HG03280 (cell line): ENCODE measurements at regions not wholly inside any gene's neighbourhood (a gene's known extent, or its start where the extent isn't known, plus 50 kb on each side); places are given as distances from the start of the nearest gene placed in this dataset.
"Not testable (repeated sequence)": the region's sequence is repeated elsewhere in the genome, so short reads cannot be mapped to it uniquely, and the experiment has no call there.

Experiments
- ATAC-seq: cut with Tn5 transposase; IDR thresholded peaks from one replicate; pipeline ENCODE4 v1.9.1; 2021; ENCODE audit warnings: mild to moderate bottlenecking, moderate library complexity; ENCODE audit not compliant: unreplicated experiment

DNA sequence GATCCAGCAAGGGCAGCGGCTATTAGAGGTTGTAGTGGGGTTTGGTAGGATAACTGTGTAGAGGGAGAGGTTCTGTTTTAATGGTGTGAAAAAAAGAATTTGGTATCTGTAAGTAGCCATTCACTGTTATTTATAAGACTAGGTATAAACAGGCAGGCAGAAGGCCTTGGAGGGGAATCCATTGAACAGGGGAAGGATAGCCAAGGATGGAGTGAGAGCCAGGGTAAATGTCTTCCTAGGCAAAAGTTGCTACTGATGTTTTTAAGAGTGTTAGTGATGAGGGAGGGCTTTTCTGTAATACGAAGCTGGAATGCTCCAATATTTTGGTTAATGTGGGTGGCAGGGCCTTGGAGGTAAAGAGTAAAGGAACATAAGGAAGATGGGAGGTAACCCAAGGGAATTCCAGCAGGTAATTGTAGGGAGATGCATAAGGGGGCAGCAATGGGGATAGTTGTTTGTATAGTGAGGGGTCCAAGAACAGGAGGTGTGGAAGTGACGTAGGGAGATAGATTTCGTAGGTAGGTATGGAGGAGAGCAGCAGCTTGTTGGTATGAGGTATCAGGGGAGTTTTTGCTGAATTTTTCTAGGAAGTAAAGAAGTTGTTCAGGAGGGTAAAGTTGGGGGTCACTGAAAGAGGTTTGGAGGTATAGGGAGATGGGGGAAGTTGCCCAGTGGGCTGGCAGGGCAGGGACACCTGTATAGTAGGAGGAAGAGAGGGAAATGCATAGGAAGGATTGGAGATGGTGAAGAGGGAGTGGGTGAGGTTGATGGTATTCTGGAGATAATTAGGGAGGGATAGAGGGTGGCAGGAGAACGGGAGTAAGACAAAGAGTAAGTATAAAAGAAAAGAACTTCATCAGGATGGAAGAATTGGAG, 752.4 kb upstream of the ADGRB3 start:
- ATAC-seq: no peak

GRCh38 chr6:67881706-67882065, 753.4 kb upstream of the ADGRB3 start:
- no peak for ATAC-seq

- no peak for ATAC-seq
These were observed 754.0 kb upstream of the ADGRB3 start for GRCh38 chr6:67880939-67881705.

- not testable (repeated sequence) for ATAC-seq
These were observed 754.7 kb upstream of the ADGRB3 start for GRCh38 chr6:67880343-67880742.

DNA sequence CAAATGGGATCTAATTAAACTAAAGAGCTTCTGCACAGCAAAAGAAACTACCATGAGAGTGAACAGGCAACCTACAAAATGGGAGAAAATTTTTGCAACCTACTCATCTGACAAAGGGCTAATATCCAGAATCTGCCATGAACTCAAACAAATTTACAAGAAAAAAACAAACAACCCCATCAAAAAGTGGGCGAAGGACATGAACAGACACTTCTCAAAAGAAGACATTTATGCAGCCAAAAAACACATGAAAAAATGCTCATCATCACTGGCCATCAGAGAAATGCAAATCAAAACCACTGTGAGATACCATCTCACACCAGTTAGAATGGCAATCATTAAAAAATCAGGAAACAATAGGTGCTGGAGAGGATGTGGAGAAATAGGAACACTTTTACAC, 755.2 kb upstream of the ADGRB3 start:
- ATAC-seq: not testable (repeated sequence)

DNA sequence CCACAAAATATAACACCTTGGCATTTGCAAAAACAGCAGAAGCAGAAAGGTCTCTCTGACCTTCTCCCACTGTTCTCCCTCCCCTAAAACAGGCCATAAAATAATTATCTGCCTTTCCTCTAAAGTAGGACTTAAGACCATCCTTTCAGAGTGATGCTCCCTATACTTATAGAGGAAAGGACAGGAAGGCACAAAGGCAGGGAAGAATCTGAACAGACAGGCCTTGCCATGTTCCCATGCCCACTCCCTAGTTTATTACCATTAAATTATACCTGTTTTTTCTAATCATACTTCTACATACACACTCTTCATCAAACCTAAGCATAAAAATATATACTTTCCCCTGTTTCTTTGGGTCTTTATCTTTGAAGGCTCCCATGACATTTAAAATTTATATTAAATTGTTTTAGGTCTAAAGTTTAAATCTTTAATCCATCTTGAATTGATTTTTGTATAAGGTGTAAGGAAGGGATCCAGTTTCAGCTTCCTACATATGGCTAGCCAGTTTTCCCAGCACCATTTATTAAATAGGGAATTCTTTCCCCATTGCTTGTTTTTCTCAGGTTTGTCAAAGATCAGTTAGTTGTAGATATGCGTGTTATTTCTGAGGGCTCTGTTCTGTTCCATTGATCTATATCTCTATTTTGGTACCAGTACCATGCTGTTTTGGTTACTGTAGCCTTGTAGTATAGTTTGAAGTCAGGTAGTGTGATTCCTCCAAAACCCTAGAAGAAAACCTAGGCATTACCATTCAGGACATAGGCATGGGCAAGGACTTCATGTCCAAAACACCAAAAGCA, 755.8 kb upstream of the ADGRB3 start:
- not testable (repeated sequence) for ATAC-seq

DNA sequence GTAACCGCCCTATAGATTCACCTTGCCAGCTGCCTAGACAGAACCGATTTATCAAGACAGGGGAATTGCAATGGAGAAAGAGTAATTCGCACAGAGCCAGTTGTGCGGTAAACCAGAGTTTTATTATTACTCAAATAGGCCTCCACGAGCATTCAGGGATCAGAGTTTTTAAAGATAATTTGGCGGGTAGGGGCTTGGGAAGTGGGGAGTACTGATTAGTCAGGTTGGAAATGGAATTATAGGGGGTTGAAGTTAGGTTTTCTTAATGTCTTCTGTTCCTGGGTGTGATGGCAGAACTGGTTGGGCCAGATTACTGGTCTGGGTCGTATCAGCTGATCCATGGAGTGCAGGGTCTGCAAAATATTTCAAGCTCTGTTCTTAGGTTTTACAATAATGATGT, 756.9 kb upstream of the ADGRB3 start:
- not testable (repeated sequence) for ATAC-seq

GRCh38 chr6:67877288-67877687, 757.8 kb upstream of the ADGRB3 start:
- ATAC-seq: no peak

GRCh38 chr6:67875877-67876383, 759.2 kb upstream of the ADGRB3 start:
- ATAC-seq: no peak

- ATAC-seq: no peak
These were observed 764.8 kb upstream of the ADGRB3 start for GRCh38 chr6:67870321-67870720.

DNA sequence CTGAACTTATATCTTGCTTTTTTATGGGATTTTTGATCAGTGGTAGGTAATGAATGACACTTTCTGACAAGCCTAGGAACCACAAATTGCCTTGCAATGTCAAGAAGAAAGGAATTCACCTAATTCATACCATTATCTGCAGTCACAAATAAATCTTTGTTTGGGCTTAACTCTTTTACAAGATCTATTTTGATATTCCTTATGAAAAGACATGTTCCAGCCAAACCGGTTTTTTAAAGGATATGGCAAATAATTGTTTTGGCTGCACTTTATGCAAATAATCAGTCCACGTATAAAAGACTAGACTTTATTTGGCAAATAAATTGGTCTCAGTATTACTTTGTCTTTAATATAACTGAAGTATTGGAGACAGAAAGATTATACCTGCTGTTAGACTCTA, 771.7 kb upstream of the ADGRB3 start:
- no peak for ATAC-seq

GRCh38 chr6:67854098-67854497, 781.0 kb upstream of the ADGRB3 start:
- no peak for ATAC-seq

DNA sequence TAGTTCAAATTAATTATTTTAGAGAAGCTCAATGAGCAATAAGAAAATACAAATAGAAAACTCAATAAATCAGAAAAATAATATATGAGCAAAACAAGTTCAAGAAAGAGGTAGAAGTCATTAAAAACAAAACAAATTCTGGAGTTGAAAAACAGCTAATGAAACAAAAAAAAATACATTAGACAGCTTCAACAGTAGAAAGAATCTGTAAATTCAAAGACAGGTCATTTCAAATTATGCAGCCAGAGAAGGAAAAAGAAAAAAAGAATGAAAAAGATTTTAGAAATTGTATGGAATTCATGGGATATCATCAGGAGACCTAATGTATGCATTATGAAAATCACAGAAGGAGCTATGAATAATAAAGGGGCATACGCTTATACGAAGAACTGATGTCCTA, 795.3 kb upstream of the ADGRB3 start:
- no peak for ATAC-seq

GRCh38 chr6:67825201-67825895, 809.7 kb upstream of the ADGRB3 start:
- ATAC-seq: no peak

GRCh38 chr6:67818322-67818721, 816.8 kb upstream of the ADGRB3 start:
- ATAC-seq: no peak

- ATAC-seq: no peak
These were observed 819.5 kb upstream of the ADGRB3 start for GRCh38 chr6:67815623-67816022.

DNA sequence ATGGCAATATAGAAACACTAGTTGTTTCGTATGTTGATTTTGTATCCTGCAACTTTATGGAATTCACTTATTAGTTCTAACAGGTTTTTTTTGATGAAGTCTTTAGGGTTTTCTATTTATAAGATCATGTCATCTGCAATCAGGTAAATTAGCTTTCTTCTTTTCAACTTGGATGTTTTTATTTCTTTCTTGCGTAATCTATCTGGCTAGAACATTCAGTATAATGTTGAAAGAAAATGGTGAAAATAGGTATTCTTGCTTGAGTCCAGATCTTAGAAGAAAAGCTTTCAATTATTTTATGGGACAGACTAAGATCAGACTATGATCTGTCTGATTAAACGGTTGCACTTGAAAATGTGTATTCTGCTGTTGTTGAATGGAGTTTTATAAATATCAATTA, 820.8 kb upstream of the ADGRB3 start:
- ATAC-seq: no peak

DNA sequence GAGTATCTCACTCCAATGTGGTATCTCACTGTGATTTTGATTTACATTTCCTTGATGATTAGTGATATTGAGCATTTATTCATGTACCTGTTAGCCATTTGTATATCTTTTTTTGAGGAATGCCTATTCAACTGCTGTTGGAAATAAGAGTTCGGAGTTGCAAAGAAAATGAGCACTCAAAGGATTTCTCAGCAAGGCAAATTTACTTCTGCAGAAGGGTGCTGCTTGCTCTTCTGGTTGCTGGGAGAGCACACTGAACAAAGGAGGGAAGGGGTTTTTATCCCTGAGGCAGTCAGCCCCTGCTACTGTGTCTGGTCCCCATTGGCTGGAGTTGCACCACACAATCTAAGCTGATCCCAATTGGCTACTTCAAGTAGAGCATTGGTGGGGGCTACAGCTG, 822.4 kb upstream of the ADGRB3 start:
- no peak for ATAC-seq

- ATAC-seq: no peak
These were observed 823.0 kb upstream of the ADGRB3 start for GRCh38 chr6:67812125-67812524.

- ATAC-seq: no peak
These were observed 823.6 kb upstream of the ADGRB3 start for GRCh38 chr6:67811239-67812037.
